ENCODE measurements at regions not wholly inside any gene's neighbourhood (a gene's known extent, or its start where the extent isn't known, plus 50 kb on each side); places are given as distances from the start of the nearest gene placed in this dataset.

DNA sequence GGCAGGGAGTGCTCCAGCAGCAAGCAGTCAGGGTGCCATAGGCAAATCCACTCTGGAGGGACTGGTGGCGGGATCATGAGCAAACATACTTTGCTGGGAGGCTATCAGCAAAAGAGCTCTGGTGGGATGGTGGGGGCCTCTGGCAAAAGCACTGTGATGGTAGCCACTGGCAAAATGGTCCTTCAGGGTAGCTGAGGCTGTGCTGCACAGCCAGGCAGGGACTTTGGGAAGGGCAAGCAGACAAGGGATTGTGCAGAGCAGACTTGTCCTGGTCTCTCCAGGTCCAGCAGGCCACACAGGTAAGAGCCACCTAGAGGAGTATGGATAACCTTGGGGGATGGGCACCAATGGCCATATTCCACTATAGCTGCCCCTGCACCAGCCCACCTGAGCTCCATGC lies 129.4 kb upstream of the OTOS start:
- TF ChIP-seq, protein P1, sequence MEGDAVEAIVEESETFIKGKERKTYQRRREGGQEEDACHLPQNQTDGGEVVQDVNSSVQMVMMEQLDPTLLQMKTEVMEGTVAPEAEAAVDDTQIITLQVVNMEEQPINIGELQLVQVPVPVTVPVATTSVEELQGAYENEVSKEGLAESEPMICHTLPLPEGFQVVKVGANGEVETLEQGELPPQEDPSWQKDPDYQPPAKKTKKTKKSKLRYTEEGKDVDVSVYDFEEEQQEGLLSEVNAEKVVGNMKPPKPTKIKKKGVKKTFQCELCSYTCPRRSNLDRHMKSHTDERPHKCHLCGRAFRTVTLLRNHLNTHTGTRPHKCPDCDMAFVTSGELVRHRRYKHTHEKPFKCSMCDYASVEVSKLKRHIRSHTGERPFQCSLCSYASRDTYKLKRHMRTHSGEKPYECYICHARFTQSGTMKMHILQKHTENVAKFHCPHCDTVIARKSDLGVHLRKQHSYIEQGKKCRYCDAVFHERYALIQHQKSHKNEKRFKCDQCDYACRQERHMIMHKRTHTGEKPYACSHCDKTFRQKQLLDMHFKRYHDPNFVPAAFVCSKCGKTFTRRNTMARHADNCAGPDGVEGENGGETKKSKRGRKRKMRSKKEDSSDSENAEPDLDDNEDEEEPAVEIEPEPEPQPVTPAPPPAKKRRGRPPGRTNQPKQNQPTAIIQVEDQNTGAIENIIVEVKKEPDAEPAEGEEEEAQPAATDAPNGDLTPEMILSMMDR (IDR thresholded peaks at IDR 0.05 in 2 of 3, conservative IDR thresholded peaks at IDR 0.05 in 1 of 3; ENCODE audit: control insufficient read depth in 2 of 3, extremely low read depth in 1 of 3, insufficient read depth in 1 of 3, low read depth in 3 of 3, low read length in 3 of 3), result no peak
- TF ChIP-seq SREBF2 (IDR thresholded peaks at IDR 0.05; ENCODE audit: low read length) (no peak), FOXK2 (IDR thresholded peaks at IDR 0.05) (no peak), POLR2AphosphoS5 (IDR thresholded peaks at IDR 0.05; ENCODE audit: low read length) (no peak), EZH2 (IDR thresholded peaks at IDR 0.05; ENCODE audit: borderline replicate concordance, control insufficient read depth, low read depth, low read length) (no peak), SPI1 (IDR thresholded peaks at IDR 0.05; ENCODE audit: borderline replicate concordance, insufficient read depth, low read depth, low read length) (no peak), SIN3A (IDR thresholded peaks at IDR 0.05; ENCODE audit: low read depth, low read length) (no peak), RCOR1 (conservative IDR thresholded peaks at IDR 0.05; ENCODE audit: low read depth, low read length) (no peak)
- TF ChIP-seq, protein P2, sequence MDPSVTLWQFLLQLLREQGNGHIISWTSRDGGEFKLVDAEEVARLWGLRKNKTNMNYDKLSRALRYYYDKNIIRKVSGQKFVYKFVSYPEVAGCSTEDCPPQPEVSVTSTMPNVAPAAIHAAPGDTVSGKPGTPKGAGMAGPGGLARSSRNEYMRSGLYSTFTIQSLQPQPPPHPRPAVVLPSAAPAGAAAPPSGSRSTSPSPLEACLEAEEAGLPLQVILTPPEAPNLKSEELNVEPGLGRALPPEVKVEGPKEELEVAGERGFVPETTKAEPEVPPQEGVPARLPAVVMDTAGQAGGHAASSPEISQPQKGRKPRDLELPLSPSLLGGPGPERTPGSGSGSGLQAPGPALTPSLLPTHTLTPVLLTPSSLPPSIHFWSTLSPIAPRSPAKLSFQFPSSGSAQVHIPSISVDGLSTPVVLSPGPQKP (IDR thresholded peaks at IDR 0.05; ENCODE audit: low read depth, low read length), result no peak

All from GM12878 (cell line).